CD14-positive monocyte (primary cell): ENCODE measurements at regions not wholly inside any gene's neighbourhood (a gene's known extent, or its start where the extent isn't known, plus 50 kb on each side); places are given as distances from the start of the nearest gene placed in this dataset.

ENCODE experiments used
- DNase-seq, 3 donors: peaks; one replicate each; pipeline ENCODE4 v3.0.0-alpha.2; 2011 to 2022
- H2AFZ ChIP-seq: 2 replicates; pipeline ENCODE4 v1.6.0; 2012; ENCODE audit warnings: mild to moderate bottlenecking, low read depth, low read length, inconsistent platforms; ENCODE audit not compliant: insufficient read depth, poor library complexity, severe bottlenecking
- H3K27ac ChIP-seq, 2 donors: 1 replicate in 1 of 2; 2 replicates in 1 of 2; pipeline ENCODE4 v1.5.1; 2012 to 2013; ENCODE audit warnings: low read length in 2 of 2, control low read depth in 1 of 2, inconsistent platforms in 1 of 2, low read depth in 1 of 2, mild to moderate bottlenecking in 1 of 2
- H3K27me3 ChIP-seq, 2 donors: one replicate each; pipeline versions ENCODE4 v1.6.0 to v1.6.1; 2011 to 2013; ENCODE audit warnings: low read length in 2 of 2; ENCODE audit not compliant: control insufficient read depth in 2 of 2, insufficient read depth in 2 of 2
- H3K36me3 ChIP-seq, 2 donors: replicated peaks in 1 of 2; 1 replicate in 1 of 2; 2 replicates in 1 of 2; pipeline versions ENCODE4 v1.5.1 to v1.6.1; 2012 to 2013; ENCODE audit warnings: low read length in 2 of 2, control low read depth in 1 of 2, inconsistent platforms in 1 of 2, mild to moderate bottlenecking in 1 of 2; ENCODE audit not compliant: insufficient read depth in 2 of 2, control insufficient read depth in 1 of 2
- H3K4me1 ChIP-seq, 2 donors: 1 replicate in 1 of 2; 2 replicates in 1 of 2; pipeline versions ENCODE4 v1.5.1 to v1.6.1; 2012 to 2013; ENCODE audit warnings: low read length in 2 of 2, control low read depth in 1 of 2, inconsistent platforms in 1 of 2, mild to moderate bottlenecking in 1 of 2, moderate library complexity in 1 of 2; ENCODE audit not compliant: insufficient read depth in 2 of 2, control insufficient read depth in 1 of 2
- H3K4me2 ChIP-seq: replicated peaks from 2 replicates; pipeline ENCODE3; 2012; ENCODE audit warnings: low read length, moderate library complexity, mild to moderate bottlenecking; ENCODE audit not compliant: poor library complexity, severe bottlenecking; ENCODE audit errors: extremely low read depth
- H3K4me3 ChIP-seq, 3 experiments: fragments of 200-600 bp in 1 of 3; sonication (generic) in 1 of 3; replicated peaks in 1 of 3; 1 replicate in 2 of 3; 2 replicates in 1 of 3; pipeline ENCODE4 v1.5.1; 2011 to 2013; ENCODE audit warnings: low read length in 3 of 3, mild to moderate bottlenecking in 3 of 3, control low read depth in 2 of 3, low read depth in 2 of 3, inconsistent platforms in 1 of 3, moderate library complexity in 1 of 3
- H3K79me2 ChIP-seq: 2 replicates; pipeline ENCODE4 v1.6.0; 2012; ENCODE audit warnings: mild to moderate bottlenecking, control low read depth, inconsistent platforms, low read length, moderate library complexity; ENCODE audit not compliant: insufficient read depth
- H3K9ac ChIP-seq: 2 replicates; pipeline ENCODE4 v1.6.0; 2017; ENCODE audit warnings: low read length, mild to moderate bottlenecking; ENCODE audit not compliant: insufficient read depth, poor library complexity, severe bottlenecking
- H3K9me3 ChIP-seq, 2 donors: replicated peaks in 1 of 2; 1 replicate in 1 of 2; 2 replicates in 1 of 2; pipeline versions ENCODE4 v1.5.1 to v1.6.1; 2012 to 2013; ENCODE audit warnings: low read length in 2 of 2, control low read depth in 1 of 2; ENCODE audit not compliant: control insufficient read depth in 1 of 2, insufficient read depth in 1 of 2
- H4K20me1 ChIP-seq: 2 replicates; pipeline ENCODE4 v1.6.0; 2012; ENCODE audit warnings: mild to moderate bottlenecking, low read length, control low read depth, moderate library complexity; ENCODE audit not compliant: insufficient read depth
- H3K27ac Mint-ChIP-seq, 7 donors: one replicate each; pipeline ENCODE4 v1.8.0; 2020; ENCODE audit warnings: mild to moderate bottlenecking in 7 of 7, mixed read lengths in 7 of 7, moderate library complexity in 6 of 7, inconsistent platforms in 2 of 7
- H3K27me3 Mint-ChIP-seq, 3 donors: one replicate each; pipeline ENCODE4 v1.8.0; 2021 to 2022; ENCODE audit warnings: low read depth in 3 of 3, mild to moderate bottlenecking in 3 of 3, mixed read lengths in 3 of 3, moderate library complexity in 3 of 3, inconsistent platforms in 1 of 3
- H3K36me3 Mint-ChIP-seq, 2 donors: one replicate each; pipeline ENCODE4 v1.8.0; 2020; ENCODE audit warnings: mixed read lengths in 2 of 2, inconsistent platforms in 1 of 2, mild to moderate bottlenecking in 1 of 2
- H3K4me1 Mint-ChIP-seq: one replicate; pipeline ENCODE4 v1.8.0; 2020; ENCODE audit warnings: mild to moderate bottlenecking, mixed read lengths
- H3K4me3 Mint-ChIP-seq, 2 donors: one replicate each; pipeline ENCODE4 v1.8.0; 2020; ENCODE audit warnings: mild to moderate bottlenecking in 2 of 2, mixed read lengths in 2 of 2, moderate library complexity in 1 of 2
- H3K9me3 Mint-ChIP-seq, 7 donors: one replicate each; pipeline ENCODE4 v1.8.0; 2020 to 2022; ENCODE audit warnings: mixed read lengths in 7 of 7, mild to moderate bottlenecking in 6 of 7, moderate library complexity in 6 of 7, inconsistent platforms in 2 of 7
- CTCF ChIP-seq: fragments of 200-600 bp; IDR thresholded peaks from one replicate; pipeline ENCODE4 v1.8.0; 2022; ENCODE audit warnings: antibody characterized with exemption, mild to moderate bottlenecking
- WGBS: methylation state at CpG from one replicate; pipeline ENCODE4 v1.1.5; 2013; ENCODE audit warnings: missing lambda C conversion rate; ENCODE audit not compliant: insufficient coverage; 5-methylcytosine and 5-hydroxymethylcytosine counted together
- intact Hi-C, 2 donors: fragments of 100-400 bp; cut with micrococcal nuclease; formaldehyde crosslinking; loops; one replicate each; pipeline versions ENCODE4 v1.15.0 to v1.15.1; 2023

- peaks cover 47 to 97% of the 10 kb centered on the region in 2 donors for H3K9me3 ChIP-seq
- Mint-ChIP-seq H3K9me3 (peaks cover 43 to 95% (median 85%) of the 10 kb centered on the region in 7 donors), H3K4me1 (no peaks in the 10 kb centered on the region), H3K27me3 (no peaks in the 10 kb centered on the region), H3K4me3 (no peak overlapping the region), H3K36me3 (peaks cover 31 to 34% of the 10 kb centered on the region in 2 donors), H3K27ac (no peak overlapping the region)
- no peak overlapping the region for H3K9ac ChIP-seq
- no peak overlapping the region for H3K27ac ChIP-seq
- H3K4me1 ChIP-seq, result no peaks in the 10 kb centered on the region
- H2AFZ ChIP-seq, result no peak overlapping the region
- H4K20me1 ChIP-seq, result no peaks in the 10 kb centered on the region
- H3K4me3 ChIP-seq, result no peak overlapping the region
- H3K79me2 ChIP-seq, result no peaks in the 10 kb centered on the region
- no peaks in the 10 kb centered on the region for H3K27me3 ChIP-seq
- intact Hi-C loops, result no loop called here
- peaks cover 2 to 48% of the 10 kb centered on the region in 2 donors for H3K36me3 ChIP-seq
- no peak for TF ChIP-seq CTCF
- DNase-seq, result no peak
- H3K4me2 ChIP-seq, result no peak overlapping the region
- no CpG with 5 or more reads among the region's 2 CpGs for WGBS
Observed at GRCh38 chr10:42519079-42519478, 119.3 kb downstream of the ZNF33B start.

GRCh38 chr10:42513921-42514320 is 124.4 kb downstream of the ZNF33B start:
- Mint-ChIP-seq H3K4me1 (no peaks in the 10 kb centered on the region), H3K27ac (no peak overlapping the region), H3K36me3 (no peaks in the 10 kb centered on the region), H3K27me3 (no peaks in the 10 kb centered on the region), H3K4me3 (no peak overlapping the region), H3K9me3 (peaks cover 33 to 81% (median 75%) of the 10 kb centered on the region in 7 donors)
- Histone ChIP-seq H3K79me2 (no peaks in the 10 kb centered on the region), H4K20me1 (no peaks in the 10 kb centered on the region), H3K4me2 (no peak overlapping the region), H3K9ac (no peak overlapping the region), H2AFZ (no peak overlapping the region), H3K27me3 (no peaks in the 10 kb centered on the region), H3K36me3 (no peaks in the 10 kb centered on the region), H3K9me3 (peaks cover 56 to 89% of the 10 kb centered on the region in 2 donors), H3K4me1 (no peaks in the 10 kb centered on the region), H3K27ac (no peak overlapping the region), H3K4me3 (no peak overlapping the region)
- no peak for TF ChIP-seq CTCF
- intact Hi-C loops, result no loop called here
- no peak for DNase-seq
- no CpG with 5 or more reads among the region's 3 CpGs for WGBS
